ENCODE measurements at regions not wholly inside any gene's neighbourhood (a gene's known extent, or its start where the extent isn't known, plus 50 kb on each side); places are given as distances from the start of the nearest gene placed in this dataset.

DNA sequence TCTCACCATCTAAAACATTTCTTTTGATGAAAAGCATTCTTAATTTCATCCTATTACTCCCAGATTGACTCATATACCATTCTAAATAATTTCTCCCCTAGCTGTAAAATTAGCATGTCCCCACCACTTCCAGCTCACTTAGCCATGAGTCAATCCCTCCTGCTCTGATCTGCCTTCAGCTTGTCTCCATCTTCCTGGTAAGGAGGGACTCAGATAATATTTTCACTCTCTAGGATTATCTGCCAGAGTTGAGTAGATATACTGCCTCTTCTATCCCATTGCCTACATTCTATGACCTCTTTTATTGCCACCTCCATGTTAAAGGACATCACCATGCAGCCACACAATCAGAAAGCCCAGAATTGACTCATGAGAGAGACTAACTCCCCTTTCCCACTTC, 348.8 kb upstream of the POU3F2 start:
- DNase-seq: no peak

DNA sequence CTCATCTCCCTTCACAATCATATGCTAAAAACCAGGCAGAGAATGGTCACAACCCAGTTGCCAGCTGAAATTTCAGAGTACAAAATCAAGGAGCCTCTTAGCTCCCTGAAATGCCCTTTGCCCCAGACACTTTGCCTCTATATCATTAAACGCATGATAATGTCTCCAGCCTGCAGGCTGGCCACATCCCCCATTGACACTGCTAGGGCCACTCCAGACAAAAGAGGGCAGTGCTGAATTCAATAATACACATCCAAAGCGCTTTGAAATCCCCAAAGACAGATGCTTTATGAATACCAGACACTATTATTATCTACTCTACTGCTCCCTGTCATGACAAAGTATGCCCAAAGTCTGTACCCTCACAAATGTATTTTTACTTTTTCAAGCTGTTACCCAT, 348.3 kb upstream of the POU3F2 start:
- DNase-seq: no peak

- no peak for DNase-seq
These were observed 346.8 kb upstream of the POU3F2 start for GRCh38 chr6:98487612-98488011.

GRCh38 chr6:98498144-98498775, 336.1 kb upstream of the POU3F2 start:
- DNase-seq: no peak

GRCh38 chr6:98498866-98499265, 335.5 kb upstream of the POU3F2 start:
- no peak for DNase-seq

DNA sequence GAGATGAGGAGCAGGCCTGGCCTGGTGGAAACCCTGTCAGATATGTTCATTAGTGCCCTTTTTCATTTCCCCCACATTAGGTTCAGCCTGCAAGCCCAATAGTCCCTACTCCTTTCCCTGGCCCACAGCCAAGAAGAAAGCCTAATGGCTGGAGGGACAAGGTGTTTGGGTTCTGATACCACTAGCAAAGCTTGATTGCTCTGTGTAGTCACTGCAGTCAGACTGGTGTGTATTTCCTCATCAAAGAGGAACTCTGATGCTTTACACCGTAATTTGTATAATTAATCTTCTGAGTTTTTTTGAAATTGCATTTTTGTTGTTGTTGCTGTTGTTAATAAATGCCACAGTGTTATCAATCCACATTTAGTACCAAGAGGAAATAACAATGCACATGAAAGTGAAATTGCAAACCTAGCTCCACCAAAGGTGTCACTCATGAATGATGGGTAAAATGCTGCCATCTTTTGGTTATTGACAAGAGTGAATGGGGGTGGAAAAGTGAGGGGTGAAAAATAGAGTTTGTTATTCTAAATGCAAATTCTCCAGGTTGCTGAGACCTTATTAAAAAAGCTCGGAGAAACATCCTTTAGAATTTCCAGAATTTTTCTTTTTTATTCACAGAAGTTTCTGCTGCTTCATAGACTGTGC, 320.2 kb upstream of the POU3F2 start:
- no peak for DNase-seq

GRCh38 chr6:98514796-98515195, 319.6 kb upstream of the POU3F2 start:
- DNase-seq: no peak

DNA sequence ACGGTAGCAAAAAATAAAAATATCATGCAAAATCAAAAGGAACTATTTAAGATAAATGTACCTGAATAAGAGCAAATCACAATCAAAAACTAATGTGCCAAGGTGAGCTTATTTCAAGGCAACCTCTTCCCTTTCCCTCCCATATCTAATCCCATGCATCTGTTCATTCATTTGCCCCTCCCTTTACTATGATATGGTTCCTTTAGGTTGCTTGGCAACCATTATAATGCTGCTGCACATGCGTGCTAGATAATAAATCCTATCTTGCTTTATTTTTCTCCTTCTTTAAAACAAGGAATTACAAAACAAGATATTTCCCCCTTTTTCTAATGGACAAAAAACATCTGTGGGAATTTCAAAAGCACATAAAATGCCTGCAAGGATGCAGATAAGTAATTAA, 318.2 kb upstream of the POU3F2 start:
- no peak for DNase-seq

DNA sequence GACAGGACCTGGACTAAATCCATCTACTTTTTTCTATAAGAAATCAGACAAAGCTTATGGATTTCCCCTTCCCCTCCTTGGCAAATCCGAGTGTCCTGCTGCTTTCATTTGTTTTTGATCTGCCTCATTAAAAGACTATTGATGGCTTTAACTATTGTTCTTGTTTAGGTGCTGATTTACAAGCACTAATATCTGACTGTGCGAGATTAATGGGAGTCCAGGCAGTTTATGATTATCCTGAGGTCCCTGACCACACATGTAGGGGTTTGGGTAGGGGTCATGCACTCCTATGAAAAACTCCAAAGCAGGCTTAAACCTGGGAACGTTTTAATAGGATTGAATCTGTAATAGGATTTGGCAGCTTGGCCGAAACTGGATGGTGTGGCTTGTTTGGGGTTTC, 317.5 kb upstream of the POU3F2 start:
- no peak for DNase-seq

- no peak for DNase-seq
These were observed 308.5 kb upstream of the POU3F2 start for GRCh38 chr6:98525860-98526259.

DNA sequence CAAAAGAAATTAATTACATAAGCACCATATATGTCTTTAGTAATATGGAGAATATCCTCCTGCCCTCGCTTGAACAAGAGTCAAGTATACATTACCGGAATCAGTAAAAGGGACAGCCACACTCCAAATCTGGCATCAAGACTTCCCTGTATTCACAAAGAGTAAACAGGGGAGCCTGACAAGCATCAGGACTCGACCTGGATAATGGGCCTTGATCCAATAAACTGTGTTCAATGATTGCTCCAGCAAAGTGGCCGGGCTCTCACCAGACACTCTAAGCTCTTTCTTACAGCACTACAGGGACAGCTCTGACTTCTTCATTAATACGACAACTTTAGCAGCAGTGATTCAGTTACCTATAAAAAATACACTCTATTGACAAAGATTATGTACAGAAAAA, 307.9 kb upstream of the POU3F2 start:
- no peak for DNase-seq

GRCh38 chr6:98529364-98529763, 305.0 kb upstream of the POU3F2 start:
- no peak for DNase-seq

- DNase-seq: no peak
These were observed 303.6 kb upstream of the POU3F2 start for GRCh38 chr6:98530732-98531131.

DNA sequence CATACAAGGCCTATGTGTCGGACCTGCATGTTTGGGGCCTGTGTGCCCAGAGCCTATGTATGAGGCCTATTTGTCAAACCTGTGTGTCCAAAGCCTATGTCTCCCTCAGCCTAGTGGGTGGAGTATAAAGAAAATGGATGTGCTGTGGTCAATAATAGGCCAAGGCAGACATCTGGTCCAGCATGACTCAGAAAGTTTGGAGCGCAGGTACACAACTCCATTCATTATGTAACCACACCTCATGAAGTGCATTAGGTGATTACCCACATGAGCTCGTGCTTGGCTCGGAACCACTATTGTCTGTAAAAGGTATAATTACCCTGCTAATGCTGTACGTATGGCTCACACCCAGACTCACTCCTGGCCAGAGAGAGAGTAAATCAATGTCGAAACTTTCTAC, 302.4 kb upstream of the POU3F2 start:
- no peak for DNase-seq

DNA sequence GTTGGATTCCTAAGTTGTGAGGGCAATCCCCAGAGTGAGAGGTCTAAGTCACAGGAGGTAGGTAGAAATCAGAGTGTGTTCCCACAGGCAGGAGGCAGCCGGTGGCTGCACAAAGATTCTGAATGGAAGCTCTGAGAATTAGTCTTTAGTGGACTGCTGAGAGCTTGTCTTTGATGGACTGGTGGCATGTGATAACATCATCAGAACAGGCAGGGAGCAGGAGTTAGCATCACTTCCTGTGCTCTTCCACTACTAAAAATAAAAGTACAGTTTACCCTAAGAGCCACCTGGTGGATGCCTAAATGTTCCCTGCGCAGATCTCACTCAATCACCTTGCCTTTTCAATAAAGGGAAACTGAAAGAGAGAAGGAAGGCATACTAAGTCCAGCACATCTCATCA, 294.6 kb upstream of the POU3F2 start:
- DNase-seq: no peak

GRCh38 chr6:98546376-98546775, 288.0 kb upstream of the POU3F2 start:
- DNase-seq: no peak

- DNase-seq: no peak
These were observed 287.2 kb upstream of the POU3F2 start for GRCh38 chr6:98547151-98547550.

DNA sequence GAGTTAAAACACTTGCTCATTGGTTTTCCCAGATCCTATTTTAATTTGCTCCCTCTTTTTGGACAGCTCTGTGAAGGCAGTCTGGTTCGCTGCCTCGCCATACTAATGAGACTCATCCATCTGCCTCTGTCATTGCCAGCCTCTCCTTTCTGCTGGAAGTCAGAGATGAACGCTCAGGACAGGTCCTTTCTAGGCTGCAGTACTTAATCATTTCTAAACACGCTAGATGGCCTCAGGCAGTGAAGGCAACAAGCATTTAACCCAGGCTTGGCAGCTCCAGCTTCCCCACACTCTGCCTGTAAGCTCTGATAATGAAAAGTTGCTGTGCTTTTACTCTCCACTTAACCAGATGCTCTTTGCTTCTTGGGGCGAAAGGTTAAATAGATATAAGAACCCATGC, 286.7 kb upstream of the POU3F2 start:
- DNase-seq: no peak

DNA sequence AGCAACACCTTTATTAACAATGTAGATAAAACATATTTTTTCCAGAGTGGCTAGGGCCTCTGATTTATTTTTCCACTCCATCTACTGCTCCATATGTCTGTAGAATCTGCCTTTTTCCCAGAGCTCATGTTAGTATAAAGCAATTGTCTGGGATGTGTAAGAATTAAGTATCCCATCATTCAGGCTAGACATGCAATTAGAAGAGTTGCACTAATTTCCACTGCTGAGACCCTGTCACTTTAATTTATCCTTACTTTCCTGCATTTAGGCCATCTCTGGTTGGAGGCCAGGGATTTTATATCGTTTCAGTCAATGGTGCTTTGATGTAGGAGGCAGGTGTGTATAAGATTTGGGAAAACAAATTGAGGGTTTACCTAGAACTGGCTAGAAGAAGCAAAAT, 286.1 kb upstream of the POU3F2 start:
- no peak for DNase-seq

GRCh38 chr6:98560418-98560817, 274.0 kb upstream of the POU3F2 start:
- DNase-seq: no peak

DNA sequence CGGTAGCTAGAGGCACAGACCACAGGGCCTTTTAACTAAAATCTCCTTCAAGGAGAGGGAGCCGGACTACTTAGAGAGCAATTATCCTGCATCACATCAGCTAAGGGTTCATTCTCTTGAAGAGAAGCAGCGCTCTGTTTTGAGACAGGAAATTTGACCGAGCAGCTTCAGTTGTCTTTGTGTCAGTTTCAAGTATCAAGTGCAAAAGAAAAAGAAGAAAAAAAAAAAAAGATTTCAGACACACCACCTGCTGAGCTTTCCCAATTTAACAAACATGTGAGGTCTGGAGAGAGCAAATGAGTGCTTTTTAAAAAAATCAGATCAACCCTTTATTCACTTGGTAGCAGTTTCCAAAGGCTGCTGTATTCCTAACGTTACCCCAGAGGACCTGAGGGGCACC, 273.5 kb upstream of the POU3F2 start:
- no peak for DNase-seq

DNA sequence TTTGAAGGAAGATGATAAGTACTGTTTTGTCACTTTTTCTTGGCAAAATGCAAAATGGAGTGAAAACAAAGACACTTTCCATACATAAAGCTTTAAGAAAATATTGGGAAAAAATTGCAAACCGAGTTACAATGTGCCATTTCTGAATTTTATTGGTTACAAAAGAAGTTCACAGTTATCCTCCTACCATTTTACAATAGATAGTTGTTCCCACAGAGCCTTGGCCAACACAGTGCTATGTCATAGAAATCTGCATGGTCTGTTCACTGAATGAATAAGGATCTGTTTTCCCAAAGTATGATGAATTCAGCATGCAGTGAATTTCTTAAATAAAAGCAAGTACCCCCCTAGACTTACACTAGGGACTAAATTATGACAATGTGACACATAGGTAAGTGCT, 268.2 kb upstream of the POU3F2 start:
- DNase-seq: no peak

DNA sequence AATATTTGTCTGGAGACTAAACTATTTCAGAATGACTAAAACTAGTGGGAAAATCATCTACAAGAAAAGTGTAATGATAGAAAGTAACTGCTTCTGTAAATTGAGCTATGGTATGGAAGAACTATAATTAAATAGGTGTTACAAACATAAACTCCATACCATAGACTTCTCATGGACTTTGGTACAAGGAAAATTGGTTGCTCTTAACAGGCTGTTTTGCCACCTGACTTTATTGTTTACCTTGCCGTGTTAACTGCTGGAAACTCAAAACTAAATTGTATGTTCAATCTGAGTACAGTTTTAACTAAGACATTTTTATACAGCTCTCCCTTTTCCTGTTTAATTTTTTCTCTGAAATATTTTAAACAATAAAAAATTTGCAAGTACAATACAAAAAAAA, 261.8 kb upstream of the POU3F2 start:
- no peak for DNase-seq

DNA sequence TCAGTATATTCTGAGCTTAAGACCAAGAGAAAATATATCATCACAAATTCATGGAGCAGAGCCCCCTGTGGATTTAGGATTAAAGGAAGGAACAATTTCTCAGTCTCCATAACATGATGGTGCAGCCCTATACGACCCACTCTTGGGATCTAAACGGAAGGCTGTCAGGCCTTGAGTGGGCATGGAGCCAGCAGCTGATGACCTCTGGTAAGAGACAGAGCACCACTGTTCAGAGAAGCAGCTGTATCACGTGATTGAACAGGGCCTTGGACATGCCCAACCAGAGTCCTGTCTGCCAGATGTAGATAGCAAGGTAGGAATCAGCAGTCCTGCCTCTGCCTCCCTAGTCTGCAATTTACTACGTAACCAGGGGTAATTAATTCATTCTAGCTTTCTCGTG, 259.4 kb upstream of the POU3F2 start:
- no peak for DNase-seq

DNA sequence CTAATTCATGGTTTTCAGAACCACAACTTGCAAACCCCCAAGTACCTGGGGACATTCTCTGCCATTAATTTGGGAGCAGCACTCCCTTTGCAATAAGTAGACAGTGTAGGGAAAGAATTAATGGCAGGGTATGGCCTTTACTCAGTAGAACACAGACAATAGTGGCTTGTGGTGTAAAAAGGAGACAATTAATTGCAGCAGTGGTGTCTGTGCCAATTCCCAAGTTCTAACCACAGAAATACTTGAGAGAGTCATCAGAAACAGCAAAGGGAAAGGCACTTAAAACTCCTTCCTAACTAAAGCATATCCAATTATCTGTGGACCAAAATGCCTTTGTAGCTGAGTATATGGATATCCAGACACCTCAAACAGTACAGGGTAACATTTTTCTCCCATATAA, 257.6 kb upstream of the POU3F2 start:
- DNase-seq: no peak
